Neural cell (in vitro differentiated cells): ENCODE measurements at regions not wholly inside any gene's neighbourhood (a gene's known extent, or its start where the extent isn't known, plus 50 kb on each side); places are given as distances from the start of the nearest gene placed in this dataset.

Experiments
- H2AFZ ChIP-seq: fragments of 200-600, 300-800 bp; sonication (generic), shearing (Covaris generic); 2 replicates; pipeline ENCODE4 v1.6.0; 2014; ENCODE audit warnings: low read depth, mild to moderate bottlenecking, antibody characterized with exemption, low read length, moderate library complexity
- H3F3A ChIP-seq: fragments of 200-600 bp; shearing (Covaris generic); 2 replicates; pipeline ENCODE4 v1.6.1; 2016; ENCODE audit warnings: mild to moderate bottlenecking, moderate library complexity, mixed read lengths, antibody characterized with exemption, low read length; ENCODE audit not compliant: insufficient read depth, poor library complexity, severe bottlenecking
- H3K27ac ChIP-seq: fragments of 200-600, 300-800 bp; sonication (generic), shearing (Covaris generic); 2 replicates; pipeline ENCODE4 v1.5.1; 2014; ENCODE audit warnings: mild to moderate bottlenecking, low read length, moderate library complexity
- H3K27me3 ChIP-seq: fragments of 300-800, 200-600 bp; sonication (generic), shearing (Covaris generic); 2 replicates; pipeline ENCODE4 v1.6.0; 2014; ENCODE audit warnings: mild to moderate bottlenecking, low read depth, low read length, moderate library complexity; ENCODE audit not compliant: insufficient read depth
- H3K36me3 ChIP-seq: fragments of 300-800, 200-600 bp; sonication (generic), shearing (Covaris generic); 2 replicates; pipeline ENCODE4 v1.5.1; 2014; ENCODE audit warnings: mild to moderate bottlenecking, antibody characterized with exemption, low read length, moderate library complexity; ENCODE audit not compliant: insufficient read depth
- H3K4me2 ChIP-seq: fragments of 300-800, 200-600 bp; sonication (generic), shearing (Covaris generic); 2 replicates; pipeline ENCODE4 v1.6.0; 2014; ENCODE audit warnings: mild to moderate bottlenecking, low read length
- H3K4me3 ChIP-seq: fragments of 300-800, 200-600 bp; sonication (generic), shearing (Covaris generic); 2 replicates; pipeline ENCODE4 v1.5.1; 2014; ENCODE audit warnings: mild to moderate bottlenecking, low read length, moderate library complexity
- H3K79me2 ChIP-seq: fragments of 200-600 bp; shearing (Covaris generic); replicated peaks from 2 replicates; pipeline ENCODE4 v1.6.0; 2014; ENCODE audit warnings: mild to moderate bottlenecking, low read length, moderate library complexity; ENCODE audit not compliant: insufficient read depth
- H3K9ac ChIP-seq: fragments of 300-800, 200-600 bp; sonication (generic), shearing (Covaris generic); 2 replicates; pipeline ENCODE4 v1.6.1; 2016; ENCODE audit warnings: mild to moderate bottlenecking, low read length, mixed read lengths
- H3K9me2 ChIP-seq: fragments of 200-600 bp; shearing (Covaris generic); 2 replicates; pipeline ENCODE4 v1.6.1; 2016; ENCODE audit warnings: mild to moderate bottlenecking, low read length, mixed read lengths; ENCODE audit not compliant: insufficient read depth
- H3K9me3 ChIP-seq: fragments of 200-600, 300-800 bp; sonication (generic), shearing (Covaris generic); 2 replicates; pipeline ENCODE4 v1.6.1; 2016; ENCODE audit warnings: mild to moderate bottlenecking, mixed run types, low read length, moderate library complexity, mixed read lengths
- H4K20me1 ChIP-seq: fragments of 200-600 bp; shearing (Covaris generic); 2 replicates; pipeline ENCODE4 v1.6.1; 2016; ENCODE audit warnings: mild to moderate bottlenecking, mixed run types; ENCODE audit not compliant: insufficient read depth
- CTCF ChIP-seq: fragments of 450-650 bp; IDR thresholded peaks from 2 replicates; pipeline ENCODE4 v1.5.1; 2014; ENCODE audit warnings: antibody characterized with exemption, mild to moderate bottlenecking, moderate library complexity; ENCODE audit not compliant: poor library complexity, severe bottlenecking
- EP300 ChIP-seq: fragments of 450-650 bp; conservative IDR thresholded peaks from 2 replicates; pipeline ENCODE4 v1.6.1; 2014; ENCODE audit warnings: antibody characterized with exemption, mild to moderate bottlenecking, moderate library complexity; ENCODE audit not compliant: poor library complexity, severe bottlenecking
- EZH2 ChIP-seq: fragments of 200-600, 300-800 bp; shearing (Covaris generic), sonication (generic); IDR thresholded peaks from 2 replicates; pipeline ENCODE4 v1.6.1; 2014; ENCODE audit warnings: antibody characterized with exemption, low read length, borderline replicate concordance, mild to moderate bottlenecking; ENCODE audit not compliant: insufficient read depth, poor library complexity, severe bottlenecking
- MXI1 ChIP-seq: fragments of 450-650 bp; conservative IDR thresholded peaks from 2 replicates; pipeline ENCODE4 v1.6.1; 2014; ENCODE audit warnings: antibody characterized with exemption, mild to moderate bottlenecking; ENCODE audit not compliant: poor library complexity, severe bottlenecking
- POLR2AphosphoS5 ChIP-seq: IDR thresholded peaks from 2 replicates; pipeline ENCODE4 v1.6.1; 2012
- RAD21 ChIP-seq: fragments of 450-650 bp; conservative IDR thresholded peaks from 2 replicates; pipeline ENCODE4 v1.6.1; 2014; ENCODE audit warnings: antibody characterized with exemption, mild to moderate bottlenecking, moderate library complexity
- REST ChIP-seq: IDR thresholded peaks from 2 replicates; pipeline ENCODE4 v1.6.1; 2012; ENCODE audit warnings: borderline replicate concordance
- SMC3 ChIP-seq: fragments of 450-650 bp; conservative IDR thresholded peaks from 2 replicates; pipeline ENCODE4 v1.6.1; 2014; ENCODE audit warnings: antibody characterized with exemption, mild to moderate bottlenecking, moderate library complexity; ENCODE audit not compliant: poor library complexity
- TAF1 ChIP-seq: IDR thresholded peaks from 2 replicates; pipeline ENCODE4 v1.6.1; 2012; ENCODE audit warnings: low read depth

- no peak overlapping the region for H3K4me2 ChIP-seq
- H3K9ac ChIP-seq, result no peak overlapping the region
- no peaks in the 10 kb centered on the region for H4K20me1 ChIP-seq
- no peak overlapping the region for H3K27ac ChIP-seq
- no peaks in the 10 kb centered on the region for H3F3A ChIP-seq
- no peak overlapping the region for H2AFZ ChIP-seq
- no peaks in the 10 kb centered on the region for H3K9me2 ChIP-seq
- no peaks in the 10 kb centered on the region for H3K9me3 ChIP-seq
- H3K79me2 ChIP-seq, result no peaks in the 10 kb centered on the region
- H3K27me3 ChIP-seq, result no peaks in the 10 kb centered on the region
- H3K36me3 ChIP-seq, result no peaks in the 10 kb centered on the region
- TF ChIP-seq TAF1, result no peak
- H3K4me3 ChIP-seq, result no peak overlapping the region
Observed at GRCh38 chr9:12065686-12066085, 627.5 kb upstream of the TYRP1 start.

- Histone ChIP-seq H3K36me3 (no peaks in the 10 kb centered on the region), H2AFZ (no peak overlapping the region), H3F3A (no peaks in the 10 kb centered on the region), H3K9me3 (no peaks in the 10 kb centered on the region), H3K27ac (no peak overlapping the region), H3K4me3 (no peak overlapping the region), H3K27me3 (no peaks in the 10 kb centered on the region), H3K4me2 (no peak overlapping the region), H3K9ac (no peak overlapping the region), H3K79me2 (no peaks in the 10 kb centered on the region), H3K9me2 (no peaks in the 10 kb centered on the region), H4K20me1 (no peaks in the 10 kb centered on the region)
- TF ChIP-seq EZH2 (no peak), REST (no peak), POLR2AphosphoS5 (no peak), MXI1 (no peak), EP300 (no peak), TAF1 (no peak), RAD21 (no peak), CTCF (no peak), SMC3 (no peak)
Observed at GRCh38 chr9:12066455-12067035, 626.6 kb upstream of the TYRP1 start.

GRCh38 chr9:12069366-12069765 lies 623.8 kb upstream of the TYRP1 start:
- Histone ChIP-seq H3K9me2 (no peaks in the 10 kb centered on the region), H3K79me2 (no peaks in the 10 kb centered on the region), H3K36me3 (no peaks in the 10 kb centered on the region), H3K27ac (no peak overlapping the region), H3K4me2 (no peak overlapping the region), H3F3A (no peaks in the 10 kb centered on the region), H3K4me3 (no peak overlapping the region), H3K9ac (no peak overlapping the region), H4K20me1 (no peaks in the 10 kb centered on the region), H2AFZ (no peak overlapping the region), H3K27me3 (no peaks in the 10 kb centered on the region), H3K9me3 (no peaks in the 10 kb centered on the region)
- no peak for TF ChIP-seq REST
- no peak for TF ChIP-seq CTCF
- TF ChIP-seq TAF1, result no peak
- no peak for TF ChIP-seq POLR2AphosphoS5
